PC-9 (cell line): ENCODE measurements at regions not wholly inside any gene's neighbourhood (a gene's known extent, or its start where the extent isn't known, plus 50 kb on each side); places are given as distances from the start of the nearest gene placed in this dataset.
A peak's percentile ranks its signal among the peaks of the same experiment; 100 is the strongest.

Experiments used
- BruUV-seq: library from RNA; stranded (reverse); fragments of 400-500 nt; replicated peaks from 2 replicates; lab custom pipeline; 2021; lab: Mats Ljungman, UMichigan
- CTCF ChIA-PET: fragments of 300-600 bp; sonication (Branson Sonifier 250); formaldehyde crosslinking; loops from one replicate; lab custom pipeline; 2022; ENCODE audit warnings: antibody characterized with exemption; lab: Charles Lee
- POLR2A ChIA-PET: fragments of 300-600 bp; sonication (Branson Sonifier 250); formaldehyde crosslinking; loops from one replicate; lab custom pipeline; 2022; ENCODE audit warnings: antibody characterized with exemption; ENCODE audit not compliant: unreplicated experiment; lab: Charles Lee
- DNase-seq, 2 experiments: peaks; one replicate each; pipeline versions ENCODE4 v3.0.0 to v3.0.0-alpha.2; 2015 to 2022; ENCODE audit warnings: mixed read lengths in 1 of 2
- H2AFZ ChIP-seq: fragments of 200-600 bp; sonication (generic); 2 replicates; pipeline ENCODE4 v1.8.1; 2017; ENCODE audit warnings: antibody characterized with exemption
- H3F3A ChIP-seq: fragments of 200-600 bp; sonication (generic); 2 replicates; pipeline ENCODE4 v1.8.1; 2017; ENCODE audit warnings: antibody characterized with exemption, mild to moderate bottlenecking, low read depth; ENCODE audit not compliant: insufficient read depth
- H3K27ac ChIP-seq: fragments of 200-600 bp; sonication (generic); 2 replicates; pipeline ENCODE4 v1.6.1; 2016; ENCODE audit warnings: mixed run types
- H3K27me3 ChIP-seq: fragments of 200-600 bp; sonication (generic); 2 replicates; pipeline ENCODE4 v1.6.1; 2016; ENCODE audit warnings: low read depth, mixed run types; ENCODE audit not compliant: insufficient read depth
- H3K36me3 ChIP-seq: fragments of 200-600 bp; sonication (generic); 2 replicates; pipeline ENCODE4 v1.6.1; 2016; ENCODE audit warnings: low read depth, mixed run types
- H3K4me1 ChIP-seq: fragments of 200-600 bp; sonication (generic); replicated peaks from 2 replicates; pipeline ENCODE4 v1.6.1; 2016; ENCODE audit warnings: mixed run types; ENCODE audit not compliant: insufficient read depth
- H3K4me2 ChIP-seq: fragments of 200-600 bp; sonication (generic); 2 replicates; pipeline ENCODE4 v1.6.1; 2017; ENCODE audit warnings: mixed run types
- H3K4me3 ChIP-seq: fragments of 200-600 bp; sonication (generic); 2 replicates; pipeline ENCODE4 v1.6.1; 2016; ENCODE audit warnings: mixed run types
- H3K79me2 ChIP-seq: fragments of 200-600 bp; sonication (generic); 2 replicates; pipeline ENCODE4 v1.6.1; 2017; ENCODE audit warnings: low read depth, mixed run types
- H3K9me2 ChIP-seq: fragments of 200-600 bp; sonication (generic); 2 replicates; pipeline ENCODE4 v1.8.1; 2017; ENCODE audit warnings: mild to moderate bottlenecking; ENCODE audit not compliant: insufficient read depth
- H3K9me3 ChIP-seq: fragments of 200-600 bp; sonication (generic); 2 replicates; pipeline ENCODE4 v1.8.1; 2016; ENCODE audit warnings: low read depth; ENCODE audit not compliant: insufficient read depth
- H4K20me1 ChIP-seq: fragments of 200-600 bp; sonication (generic); 2 replicates; pipeline ENCODE4 v1.8.1; 2017; ENCODE audit not compliant: insufficient read depth
- EZH2 ChIP-seq: fragments of 200-600 bp; sonication (generic); IDR thresholded peaks from 2 replicates; pipeline ENCODE4 v1.8.0; 2017; ENCODE audit warnings: antibody characterized with exemption, low read depth
- intact Hi-C: fragments of 100-400 bp; cut with micrococcal nuclease; formaldehyde crosslinking; loops from one replicate; pipeline ENCODE4 v1.10.0; 2022; ENCODE audit not compliant: unreplicated experiment
- TF ChIP-seq, protein P1 (sequence below): fragments of 200-600 bp; sonication (generic); conservative IDR thresholded peaks from 2 replicates; pipeline ENCODE4 v1.6.1; 2017; ENCODE audit warnings: mixed run types, antibody characterized with exemption, mild to moderate bottlenecking, moderate library complexity

DNA sequence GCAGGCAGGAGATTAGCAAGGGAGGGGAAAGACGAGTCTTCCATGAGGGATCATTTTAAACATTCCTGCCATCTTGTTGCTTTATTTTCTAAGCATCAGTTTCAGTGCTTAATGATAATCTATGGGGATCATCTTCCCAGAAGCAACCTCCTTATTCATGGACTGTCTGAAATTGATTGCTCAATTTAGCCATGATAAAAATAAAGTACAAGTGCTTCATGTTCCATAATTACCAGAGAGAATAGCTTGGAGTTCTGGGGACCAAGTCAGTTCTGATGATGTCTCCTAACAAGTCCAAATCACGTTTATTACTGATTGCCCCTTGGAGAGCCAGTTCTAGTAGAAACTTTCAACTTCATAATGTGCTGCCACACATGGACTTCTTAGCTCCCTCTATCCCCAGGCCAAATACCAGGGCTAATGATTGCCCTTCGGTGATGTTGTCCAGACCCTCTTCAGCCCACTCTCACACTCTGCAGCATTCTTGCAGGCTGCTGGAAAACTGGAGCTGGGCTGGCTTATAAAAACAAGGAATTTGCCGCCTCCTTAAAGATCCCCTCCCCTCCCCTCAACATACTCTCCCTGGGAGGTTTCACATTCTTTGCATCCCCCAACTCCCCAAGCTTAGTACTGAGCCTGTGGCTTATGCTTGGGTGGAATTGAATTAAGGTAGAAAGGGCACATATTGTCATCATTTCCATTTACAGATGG, 222.1 kb upstream of the ADAMTS9 start:
- ChIA-PET POLR2A (no interaction called here), CTCF (no interaction called here)
- H3K4me2 ChIP-seq = no peak overlapping the region
- no peaks in the 10 kb centered on the region for H3K79me2 ChIP-seq
- no TSS peak for BruUV-seq
- intact Hi-C loops = no loop called here
- H2AFZ ChIP-seq = no peak overlapping the region
- H3K27me3 ChIP-seq = no peaks in the 10 kb centered on the region
- DNase-seq = no peak
- peaks cover 13% of the 10 kb centered on the region for H3K4me1 ChIP-seq
- no peak overlapping the region for H3K4me3 ChIP-seq
- no peaks in the 10 kb centered on the region for H3K36me3 ChIP-seq
- no peaks in the 10 kb centered on the region for H3K9me3 ChIP-seq
- H4K20me1 ChIP-seq = no peaks in the 10 kb centered on the region
- no peak for TF ChIP-seq EZH2
- TF ChIP-seq, protein P1, sequence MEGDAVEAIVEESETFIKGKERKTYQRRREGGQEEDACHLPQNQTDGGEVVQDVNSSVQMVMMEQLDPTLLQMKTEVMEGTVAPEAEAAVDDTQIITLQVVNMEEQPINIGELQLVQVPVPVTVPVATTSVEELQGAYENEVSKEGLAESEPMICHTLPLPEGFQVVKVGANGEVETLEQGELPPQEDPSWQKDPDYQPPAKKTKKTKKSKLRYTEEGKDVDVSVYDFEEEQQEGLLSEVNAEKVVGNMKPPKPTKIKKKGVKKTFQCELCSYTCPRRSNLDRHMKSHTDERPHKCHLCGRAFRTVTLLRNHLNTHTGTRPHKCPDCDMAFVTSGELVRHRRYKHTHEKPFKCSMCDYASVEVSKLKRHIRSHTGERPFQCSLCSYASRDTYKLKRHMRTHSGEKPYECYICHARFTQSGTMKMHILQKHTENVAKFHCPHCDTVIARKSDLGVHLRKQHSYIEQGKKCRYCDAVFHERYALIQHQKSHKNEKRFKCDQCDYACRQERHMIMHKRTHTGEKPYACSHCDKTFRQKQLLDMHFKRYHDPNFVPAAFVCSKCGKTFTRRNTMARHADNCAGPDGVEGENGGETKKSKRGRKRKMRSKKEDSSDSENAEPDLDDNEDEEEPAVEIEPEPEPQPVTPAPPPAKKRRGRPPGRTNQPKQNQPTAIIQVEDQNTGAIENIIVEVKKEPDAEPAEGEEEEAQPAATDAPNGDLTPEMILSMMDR = no peak
- peaks cover 7% of the 10 kb centered on the region; the same call in 1 of the 2 replicates for H3F3A ChIP-seq
- H3K9me2 ChIP-seq = no peaks in the 10 kb centered on the region
- H3K27ac ChIP-seq = no peak overlapping the region

DNA sequence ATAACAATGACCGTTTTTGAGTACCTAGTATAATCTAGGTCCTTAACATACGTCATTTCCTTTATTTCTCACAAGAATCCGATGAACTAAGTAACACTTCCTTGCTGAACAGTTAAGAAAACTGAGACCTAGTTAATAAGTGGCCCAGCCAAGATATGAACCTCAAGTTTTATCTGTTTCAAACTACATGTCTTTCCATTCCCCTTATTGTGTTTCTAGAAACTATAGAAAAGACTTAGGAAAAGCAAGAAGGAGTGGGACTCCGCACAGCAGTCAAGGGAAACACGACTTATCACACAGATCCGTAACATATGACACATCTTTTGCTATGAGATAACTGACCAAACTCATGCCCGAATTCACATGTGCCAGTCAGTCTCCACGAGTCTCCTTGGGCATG, 221.2 kb upstream of the ADAMTS9 start:
- Histone ChIP-seq H3K27ac (peak overlapping the region; percentile 73), H3K9me3 (no peaks in the 10 kb centered on the region), H3K4me3 (no peak overlapping the region), H3K4me2 (peak overlapping the region; percentile 47; the same call in 1 of the 2 replicates), H3K4me1 (peaks cover 13% of the 10 kb centered on the region), H3K9me2 (no peaks in the 10 kb centered on the region), H4K20me1 (no peaks in the 10 kb centered on the region), H2AFZ (no peak overlapping the region), H3F3A (peaks cover 7% of the 10 kb centered on the region; the same call in 1 of the 2 replicates), H3K79me2 (no peaks in the 10 kb centered on the region), H3K36me3 (no peaks in the 10 kb centered on the region), H3K27me3 (no peaks in the 10 kb centered on the region)
- no TSS peak for BruUV-seq
- ChIA-PET POLR2A (no interaction called here), CTCF (no interaction called here)
- TF ChIP-seq, protein P1 = no peak
- TF ChIP-seq EZH2 = no peak
- intact Hi-C loops = no loop called here
- DNase-seq = no peak

DNA sequence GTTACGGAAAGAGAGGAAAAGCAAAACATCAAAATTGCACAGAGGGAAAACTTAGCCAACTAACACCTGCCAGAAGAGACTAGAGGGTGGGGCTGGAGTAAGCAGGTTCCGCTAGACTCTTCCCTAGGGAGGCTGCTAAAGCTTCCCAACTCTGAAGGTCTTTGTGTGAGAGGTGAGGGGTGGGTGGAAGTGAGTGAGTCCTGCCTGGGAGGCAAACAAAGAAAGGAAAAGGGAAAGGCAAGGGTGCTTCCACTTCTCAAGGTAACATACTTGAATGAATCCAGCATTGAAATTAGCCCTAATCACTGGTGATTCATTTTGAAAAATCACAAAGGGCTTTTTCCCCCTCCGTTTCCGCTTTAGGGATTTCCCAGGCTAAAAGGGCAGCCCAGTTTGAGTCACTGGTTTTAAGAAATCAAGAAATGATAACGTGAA, 220.5 kb upstream of the ADAMTS9 start:
- ChIA-PET CTCF (no interaction called here), POLR2A (interaction anchor here (0.6 kb wide), 1 partner anchor 1128 kb away, joined by 3 read pairs; no protein-coding TSS in a partner anchor)
- Histone ChIP-seq H3K27me3 (no peaks in the 10 kb centered on the region), H2AFZ (peak overlapping the region; percentile 59), H3K4me2 (peak overlapping the region; percentile 47), H3K79me2 (no peaks in the 10 kb centered on the region), H4K20me1 (no peaks in the 10 kb centered on the region), H3K4me3 (no peak overlapping the region), H3K9me2 (no peaks in the 10 kb centered on the region), H3F3A (peaks cover 7% of the 10 kb centered on the region; the same call in 1 of the 2 replicates), H3K4me1 (peaks cover 13% of the 10 kb centered on the region), H3K9me3 (no peaks in the 10 kb centered on the region), H3K36me3 (no peaks in the 10 kb centered on the region), H3K27ac (peak overlapping the region; percentile 73)
- intact Hi-C loops = no loop called here
- peak in 1 of 2 experiments; percentile 57 for DNase-seq
- TF ChIP-seq, protein P1 = no peak
- BruUV-seq = no TSS peak
